Central memory CD8-positive, alpha-beta T cell (primary cell): ENCODE measurements at regions not wholly inside any gene's neighbourhood (a gene's known extent, or its start where the extent isn't known, plus 50 kb on each side); places are given as distances from the start of the nearest gene placed in this dataset.

ENCODE experiments used
- ATAC-seq: fragments of 150-1000 bp; cut with Tn5 transposase; replicated peaks from 2 replicates; pipeline ENCODE4 v1.10.0; 2022; ENCODE audit warnings: mild to moderate bottlenecking, moderate FRiP score, moderate number of reproducible peaks; ENCODE audit not compliant: poor library complexity, severe bottlenecking; ENCODE audit errors: extremely low read depth
- DNase-seq, 2 donors: peaks; one replicate each; pipeline ENCODE4 v3.0.0; 2021; ENCODE audit warnings: low spot score in 2 of 2
- H3K27ac Mint-ChIP-seq: one replicate; pipeline ENCODE4 v1.8.0; 2022; ENCODE audit warnings: low read depth, mild to moderate bottlenecking, moderate library complexity, mixed read lengths
- H3K27me3 Mint-ChIP-seq: one replicate; pipeline ENCODE4 v1.8.0; 2022; ENCODE audit warnings: mixed read lengths
- H3K36me3 Mint-ChIP-seq: one replicate; pipeline ENCODE4 v1.8.0; 2022; ENCODE audit warnings: mild to moderate bottlenecking, moderate library complexity, mixed read lengths; ENCODE audit not compliant: insufficient read depth
- H3K4me1 Mint-ChIP-seq: one replicate; pipeline ENCODE4 v1.8.0; 2022; ENCODE audit warnings: mixed read lengths
- H3K4me3 Mint-ChIP-seq: one replicate; pipeline ENCODE4 v1.8.0; 2022; ENCODE audit warnings: mild to moderate bottlenecking, moderate library complexity, mixed read lengths
- H3K9me3 Mint-ChIP-seq: one replicate; pipeline ENCODE4 v1.8.0; 2022; ENCODE audit warnings: mixed read lengths

DNA sequence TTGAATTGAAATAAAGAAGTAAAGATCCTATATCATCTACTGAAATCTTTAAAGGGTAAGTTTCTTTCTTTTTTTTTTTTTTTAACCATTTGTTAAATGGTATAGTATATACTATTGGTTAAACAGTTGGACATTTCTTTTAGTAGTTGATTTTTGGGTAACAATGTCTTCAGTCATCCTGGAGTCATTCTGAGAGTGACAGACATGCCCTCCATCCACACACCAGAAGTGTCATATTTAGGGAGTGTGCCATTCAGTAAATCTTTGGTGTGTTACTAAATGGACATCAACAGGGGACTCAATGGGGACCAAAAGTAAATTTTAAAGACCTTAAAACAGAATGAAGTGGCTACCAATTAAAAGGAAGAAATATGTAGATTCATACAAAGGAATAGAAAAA lies 50.8 kb upstream of the SLC39A10 start:
- no peak overlapping the region for H3K4me3 Mint-ChIP-seq
- DNase-seq (no peak), ATAC-seq (no peak)

DNA sequence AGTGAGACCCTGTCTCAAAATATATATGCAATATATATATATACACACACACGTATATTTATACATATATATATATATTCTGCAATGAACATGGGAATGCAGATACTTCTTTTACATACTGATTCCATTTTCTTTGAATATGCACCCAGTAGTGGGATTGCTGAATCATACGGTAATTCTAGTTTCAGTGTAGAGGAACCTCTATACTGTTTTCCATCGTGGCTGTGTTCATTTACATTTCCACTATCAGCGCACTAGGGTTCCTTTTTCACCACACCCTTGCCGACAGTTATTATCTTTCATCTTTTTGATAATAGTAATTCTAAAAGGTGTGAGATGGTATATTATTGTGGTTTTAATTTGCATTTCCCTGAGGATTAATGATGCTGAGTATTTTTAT lies 52.3 kb upstream of the SLC39A10 start:
- ATAC-seq: no peak
- H3K27me3 Mint-ChIP-seq: no peaks in the 10 kb centered on the region
- H3K27ac Mint-ChIP-seq: no peak overlapping the region
- H3K4me1 Mint-ChIP-seq: peaks cover 17% of the 10 kb centered on the region
- no peak for DNase-seq
- H3K9me3 Mint-ChIP-seq: no peaks in the 10 kb centered on the region
- no peaks in the 10 kb centered on the region for H3K36me3 Mint-ChIP-seq
- no peak overlapping the region for H3K4me3 Mint-ChIP-seq

More for the DNA sequence above, 50.8 kb upstream of the SLC39A10 start:
- no peak overlapping the region for H3K27ac Mint-ChIP-seq
- H3K27me3 Mint-ChIP-seq: no peaks in the 10 kb centered on the region
- no peaks in the 10 kb centered on the region for H3K36me3 Mint-ChIP-seq
- H3K9me3 Mint-ChIP-seq: no peaks in the 10 kb centered on the region
- H3K4me1 Mint-ChIP-seq: peaks cover 20% of the 10 kb centered on the region

DNA sequence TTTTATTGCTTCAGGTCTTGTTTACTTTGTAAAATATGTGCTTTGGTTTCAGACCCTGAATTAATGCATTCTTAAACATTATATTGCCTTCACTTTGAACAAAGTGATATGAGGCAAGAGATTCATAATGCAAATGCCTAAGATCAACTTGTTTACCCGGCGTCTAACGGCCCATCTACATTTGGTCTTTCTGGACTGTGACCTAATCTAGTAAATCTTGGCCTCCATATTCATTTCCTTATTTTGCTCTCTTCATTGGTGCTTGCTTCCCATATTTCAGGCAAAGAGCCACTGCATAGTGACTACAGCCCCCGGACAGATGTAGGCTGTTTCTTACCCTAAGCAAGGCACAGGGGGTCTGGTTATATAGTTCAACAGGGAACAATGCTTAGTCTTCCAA lies 53.0 kb upstream of the SLC39A10 start:
- peaks cover 10% of the 10 kb centered on the region for H3K4me1 Mint-ChIP-seq
- DNase-seq (no peak), ATAC-seq (no peak)
- H3K27me3 Mint-ChIP-seq: no peaks in the 10 kb centered on the region
- H3K9me3 Mint-ChIP-seq: no peaks in the 10 kb centered on the region
- H3K27ac Mint-ChIP-seq: no peak overlapping the region
- H3K4me3 Mint-ChIP-seq: no peak overlapping the region
- no peaks in the 10 kb centered on the region for H3K36me3 Mint-ChIP-seq

DNA sequence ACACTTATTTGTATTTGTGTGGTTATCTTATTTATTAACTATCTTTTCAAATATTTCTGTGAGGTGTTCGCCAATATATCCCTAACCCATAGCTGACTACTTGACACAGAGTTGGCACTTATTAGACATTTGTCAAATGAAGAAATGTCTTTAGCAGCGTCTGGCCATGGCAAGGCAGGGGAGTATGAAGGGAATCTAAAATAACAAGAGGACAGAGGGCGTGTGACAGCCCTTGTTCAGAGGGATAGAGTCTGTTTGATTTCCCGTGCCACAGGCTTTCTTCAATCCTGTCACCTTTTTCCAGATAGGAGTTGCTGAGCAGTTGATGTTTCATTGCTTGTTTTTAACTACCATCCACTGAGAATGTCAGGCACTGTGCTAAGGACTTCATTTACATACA lies 53.6 kb upstream of the SLC39A10 start:
- no peak overlapping the region for H3K4me3 Mint-ChIP-seq
- H3K36me3 Mint-ChIP-seq: no peaks in the 10 kb centered on the region
- no peak overlapping the region for H3K27ac Mint-ChIP-seq
- peaks cover 10% of the 10 kb centered on the region for H3K4me1 Mint-ChIP-seq
- no peak for ATAC-seq
- no peaks in the 10 kb centered on the region for H3K9me3 Mint-ChIP-seq
- H3K27me3 Mint-ChIP-seq: no peaks in the 10 kb centered on the region
- DNase-seq: no peak

DNA sequence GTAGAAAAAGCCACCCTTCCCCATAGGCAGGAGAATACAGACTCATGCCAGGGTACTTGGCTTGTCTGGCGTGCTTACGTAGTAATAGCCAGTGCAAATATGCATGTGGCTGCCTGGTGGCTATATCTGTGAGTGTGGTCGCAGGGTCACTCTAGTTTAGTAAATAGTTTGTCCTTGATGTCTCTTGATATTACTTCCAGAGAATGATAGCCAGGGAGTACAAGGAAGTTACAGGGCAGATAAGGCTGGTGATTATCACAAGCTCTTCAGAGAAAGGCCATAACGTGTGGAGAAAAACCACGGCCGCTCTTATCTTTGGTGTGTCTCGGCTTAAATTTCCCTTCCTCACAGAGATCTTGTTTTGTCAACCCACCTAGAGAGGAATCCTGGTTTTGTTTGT lies 54.3 kb upstream of the SLC39A10 start:
- Mint-ChIP-seq H3K27ac (no peak overlapping the region), H3K27me3 (no peaks in the 10 kb centered on the region), H3K9me3 (no peaks in the 10 kb centered on the region), H3K4me1 (peaks cover 10% of the 10 kb centered on the region), H3K4me3 (no peak overlapping the region), H3K36me3 (no peaks in the 10 kb centered on the region)
- no peak for DNase-seq
- no peak for ATAC-seq

DNA sequence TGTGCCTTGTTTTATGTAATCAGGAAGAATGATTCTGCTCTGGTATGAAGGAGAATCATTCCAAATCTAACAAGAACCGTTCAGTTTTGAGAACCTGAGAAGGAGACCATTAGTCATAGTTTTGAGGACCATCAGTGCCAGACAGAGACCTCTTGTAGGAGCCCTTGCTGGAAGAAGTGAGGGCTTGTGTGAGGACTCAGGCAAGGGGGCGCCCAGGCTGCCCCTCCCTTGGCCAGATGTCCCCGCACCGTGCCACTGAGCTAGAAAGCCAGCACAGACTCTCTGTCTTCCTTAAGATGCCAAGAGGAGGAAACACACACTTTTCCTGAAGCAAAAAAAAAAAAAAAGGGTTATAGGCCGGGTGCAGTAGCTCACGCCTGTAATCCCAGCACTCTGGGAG lies 55.7 kb upstream of the SLC39A10 start:
- no peaks in the 10 kb centered on the region for H3K36me3 Mint-ChIP-seq
- no peaks in the 10 kb centered on the region for H3K9me3 Mint-ChIP-seq
- H3K27me3 Mint-ChIP-seq: no peaks in the 10 kb centered on the region
- ATAC-seq (no peak), DNase-seq (no peak)
- peaks cover 10% of the 10 kb centered on the region for H3K4me1 Mint-ChIP-seq
- no peak overlapping the region for H3K4me3 Mint-ChIP-seq
- H3K27ac Mint-ChIP-seq: no peak overlapping the region

DNA sequence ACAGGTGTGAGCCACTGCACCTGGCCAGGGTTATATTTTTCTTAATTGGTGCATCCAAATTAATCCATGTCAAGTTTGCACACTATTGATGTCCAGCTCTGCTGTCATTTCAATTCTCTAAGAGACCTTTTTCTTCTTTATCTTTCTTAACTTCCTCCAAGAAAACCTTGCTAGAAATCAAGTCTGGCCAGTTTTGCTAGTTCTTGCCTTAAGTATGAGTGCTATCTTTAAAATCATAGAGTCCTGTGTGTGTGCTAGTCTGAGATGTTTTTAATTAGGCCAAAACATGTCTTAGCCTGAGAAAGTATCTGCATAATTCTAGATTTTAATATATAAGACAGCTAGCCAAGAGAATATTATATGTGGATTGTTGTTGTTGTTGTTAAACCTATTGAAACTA lies 56.2 kb upstream of the SLC39A10 start:
- Mint-ChIP-seq H3K4me3 (no peak overlapping the region), H3K36me3 (no peaks in the 10 kb centered on the region), H3K27ac (no peak overlapping the region)

DNA sequence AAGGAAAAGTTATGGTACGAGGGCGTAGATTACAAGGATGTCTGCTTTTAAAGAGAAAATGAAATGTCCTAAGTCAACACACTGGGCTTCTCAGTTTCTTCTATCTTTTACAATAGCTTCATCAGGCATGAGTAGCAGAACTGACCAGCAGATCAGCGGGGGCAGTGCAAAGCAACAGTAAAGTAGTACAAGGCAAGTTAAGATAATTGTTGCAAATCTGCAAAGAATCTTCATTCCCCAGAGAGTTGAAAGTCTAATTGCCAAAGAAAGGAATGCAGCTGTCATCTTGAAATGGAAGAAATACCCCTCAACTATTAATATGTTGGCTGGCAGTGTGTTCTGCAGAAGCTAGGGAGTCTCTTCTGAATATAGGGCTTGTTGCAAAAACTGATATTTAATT lies 60.2 kb upstream of the SLC39A10 start:
- no peak for DNase-seq
- no peak for ATAC-seq
- Mint-ChIP-seq H3K27ac (no peak overlapping the region), H3K36me3 (no peaks in the 10 kb centered on the region), H3K27me3 (no peaks in the 10 kb centered on the region), H3K4me1 (peaks cover 5% of the 10 kb centered on the region), H3K9me3 (peaks cover 6% of the 10 kb centered on the region), H3K4me3 (no peak overlapping the region)

More for the DNA sequence above, 56.2 kb upstream of the SLC39A10 start:
- Mint-ChIP-seq H3K27me3 (no peaks in the 10 kb centered on the region), H3K4me1 (peaks cover 10% of the 10 kb centered on the region), H3K9me3 (peaks cover under 1% of the 10 kb centered on the region)
- no peak for ATAC-seq
- no peak for DNase-seq

- H3K4me3 Mint-ChIP-seq: no peak overlapping the region
- no peaks in the 10 kb centered on the region for H3K4me1 Mint-ChIP-seq
- no peak for ATAC-seq
- DNase-seq: no peak
- H3K9me3 Mint-ChIP-seq: peaks cover 6% of the 10 kb centered on the region
- no peak overlapping the region for H3K27ac Mint-ChIP-seq
- H3K36me3 Mint-ChIP-seq: no peaks in the 10 kb centered on the region
- H3K27me3 Mint-ChIP-seq: no peaks in the 10 kb centered on the region
These were observed 61.2 kb upstream of the SLC39A10 start for GRCh38 chr2:195595825-195596224.

DNA sequence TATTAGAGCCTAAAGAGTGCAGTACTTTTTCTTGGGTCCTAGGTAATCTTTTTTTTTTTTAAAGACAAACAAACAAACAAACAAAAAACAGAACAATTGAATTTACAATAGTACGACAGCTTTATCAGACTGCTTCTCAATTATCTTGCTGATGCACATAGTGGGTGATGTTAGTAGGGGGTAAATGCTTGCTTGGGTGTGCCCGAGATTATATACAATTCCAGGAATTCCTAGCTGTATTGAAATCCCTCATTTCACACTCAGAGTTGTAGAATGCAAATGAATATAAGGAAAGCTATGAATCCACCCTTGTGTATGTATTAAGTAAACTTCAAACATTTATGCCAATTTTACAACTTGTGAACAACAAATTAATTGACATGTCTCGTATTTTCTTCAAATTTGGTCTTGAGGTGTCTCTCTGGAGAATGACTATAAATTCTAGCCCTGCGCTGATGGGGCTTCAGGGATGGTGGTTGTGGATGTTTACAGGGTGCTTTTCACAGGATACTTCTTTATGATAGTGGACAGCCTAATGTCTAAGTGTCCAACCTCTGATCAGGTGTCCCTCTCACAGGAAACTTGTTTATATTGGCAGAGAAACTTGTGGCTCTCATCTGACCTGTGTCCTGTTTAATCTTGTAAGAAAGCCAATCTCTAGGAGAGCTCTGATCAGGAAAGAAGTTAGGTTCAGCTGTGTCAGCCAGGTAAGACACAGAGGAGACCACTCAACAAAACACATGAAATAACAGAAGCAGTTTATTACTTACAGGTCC lies 61.9 kb upstream of the SLC39A10 start:
- no peaks in the 10 kb centered on the region for H3K36me3 Mint-ChIP-seq
- ATAC-seq (no peak), DNase-seq (no peak)
- H3K27me3 Mint-ChIP-seq: no peaks in the 10 kb centered on the region
- no peak overlapping the region for H3K4me3 Mint-ChIP-seq
- H3K9me3 Mint-ChIP-seq: peaks cover 6% of the 10 kb centered on the region
- H3K4me1 Mint-ChIP-seq: no peaks in the 10 kb centered on the region
- H3K27ac Mint-ChIP-seq: no peak overlapping the region

GRCh38 chr2:195594248-195594647 lies 62.8 kb upstream of the SLC39A10 start:
- Mint-ChIP-seq H3K27me3 (no peaks in the 10 kb centered on the region), H3K27ac (no peak overlapping the region), H3K4me3 (no peak overlapping the region), H3K9me3 (peaks cover 6% of the 10 kb centered on the region), H3K36me3 (no peaks in the 10 kb centered on the region), H3K4me1 (no peaks in the 10 kb centered on the region)
- DNase-seq: no peak
- no peak for ATAC-seq

- Mint-ChIP-seq H3K36me3 (no peaks in the 10 kb centered on the region), H3K27me3 (no peaks in the 10 kb centered on the region), H3K4me1 (no peaks in the 10 kb centered on the region), H3K27ac (no peak overlapping the region), H3K9me3 (peaks cover 6% of the 10 kb centered on the region), H3K4me3 (no peak overlapping the region)
- ATAC-seq (no peak), DNase-seq (no peak)
These were observed 64.9 kb upstream of the SLC39A10 start for GRCh38 chr2:195592105-195592504.

GRCh38 chr2:195590861-195591205 lies 66.2 kb upstream of the SLC39A10 start:
- Mint-ChIP-seq H3K4me1 (no peaks in the 10 kb centered on the region), H3K9me3 (peaks cover 6% of the 10 kb centered on the region), H3K27ac (no peak overlapping the region), H3K27me3 (no peaks in the 10 kb centered on the region), H3K36me3 (no peaks in the 10 kb centered on the region), H3K4me3 (no peak overlapping the region)
- ATAC-seq (no peak), DNase-seq (no peak)
